ENCODE measurements at regions not wholly inside any gene's neighbourhood (a gene's known extent, or its start where the extent isn't known, plus 50 kb on each side); places are given as distances from the start of the nearest gene placed in this dataset.

GRCh38 chr15:38672814-38673670 lies 108.4 kb upstream of the RASGRP1 start:
- Histone ChIP-seq H2AFZ (ENCODE audit: low read length, unreplicated experiment) (no peak overlapping the region), H3K27me3 (ENCODE audit: insufficient read depth, low read length) (peaks cover 27% of the 10 kb centered on the region), H3K4me1 (ENCODE audit: control insufficient read depth, insufficient read depth, low read length, unreplicated experiment) (no peaks in the 10 kb centered on the region), H3K36me3 (ENCODE audit: insufficient read depth, low read length) (no peaks in the 10 kb centered on the region), H3K79me2 (ENCODE audit: control insufficient read depth, insufficient read depth, low read length, unreplicated experiment) (no peaks in the 10 kb centered on the region), H3K27ac (ENCODE audit: low read depth, low read length) (no peak overlapping the region), H3K4me3 (ENCODE audit: low read depth, low read length) (no peak overlapping the region)

- H3K79me2 ChIP-seq (ENCODE audit: control insufficient read depth, insufficient read depth, low read length, unreplicated experiment) = no peaks in the 10 kb centered on the region
- no peaks in the 10 kb centered on the region for H3K36me3 ChIP-seq (ENCODE audit: insufficient read depth, low read length)
- no peaks in the 10 kb centered on the region for H3K4me1 ChIP-seq (ENCODE audit: control insufficient read depth, insufficient read depth, low read length, unreplicated experiment)
- H3K27ac ChIP-seq (ENCODE audit: low read depth, low read length) = no peak overlapping the region
- H3K27me3 ChIP-seq (ENCODE audit: insufficient read depth, low read length) = peaks cover 14% of the 10 kb centered on the region; the same call in 1 of the 2 replicates
- no peak overlapping the region for H3K4me3 ChIP-seq (ENCODE audit: low read depth, low read length)
- no peak overlapping the region for H2AFZ ChIP-seq (ENCODE audit: low read length, unreplicated experiment)
Observed at GRCh38 chr15:38674448-38674847, 109.8 kb upstream of the RASGRP1 start.

- Histone ChIP-seq H3K27ac (ENCODE audit: low read depth, low read length) (no peak overlapping the region), H3K79me2 (ENCODE audit: control insufficient read depth, insufficient read depth, low read length, unreplicated experiment) (no peaks in the 10 kb centered on the region), H3K27me3 (ENCODE audit: insufficient read depth, low read length) (peaks cover 4% of the 10 kb centered on the region; the same call in 1 of the 2 replicates)
Observed at GRCh38 chr15:38678281-38678680, 113.7 kb upstream of the RASGRP1 start.

GRCh38 chr15:38680775-38681174 lies 116.2 kb upstream of the RASGRP1 start:
- Histone ChIP-seq H3K36me3 (ENCODE audit: insufficient read depth, low read length) (no peaks in the 10 kb centered on the region), H3K27ac (ENCODE audit: low read depth, low read length) (no peak overlapping the region), H3K4me1 (ENCODE audit: control insufficient read depth, insufficient read depth, low read length, unreplicated experiment) (no peaks in the 10 kb centered on the region), H3K27me3 (ENCODE audit: insufficient read depth, low read length) (peaks cover 4% of the 10 kb centered on the region; the same call in 1 of the 2 replicates), H3K4me3 (ENCODE audit: low read depth, low read length) (no peak overlapping the region), H2AFZ (ENCODE audit: low read length, unreplicated experiment) (no peak overlapping the region), H3K79me2 (ENCODE audit: control insufficient read depth, insufficient read depth, low read length, unreplicated experiment) (no peaks in the 10 kb centered on the region)

More at GRCh38 chr15:38678281-38678680, 113.7 kb upstream of the RASGRP1 start:
- no peak overlapping the region for H2AFZ ChIP-seq (ENCODE audit: low read length, unreplicated experiment)
- H3K36me3 ChIP-seq (ENCODE audit: insufficient read depth, low read length) = no peaks in the 10 kb centered on the region
- H3K4me1 ChIP-seq (ENCODE audit: control insufficient read depth, insufficient read depth, low read length, unreplicated experiment) = no peaks in the 10 kb centered on the region
- H3K4me3 ChIP-seq (ENCODE audit: low read depth, low read length) = no peak overlapping the region

- H3K27ac ChIP-seq (ENCODE audit: low read depth, low read length) = no peak overlapping the region
- no peaks in the 10 kb centered on the region; the same call in 1 of the 2 replicates for H3K27me3 ChIP-seq (ENCODE audit: insufficient read depth, low read length)
- H2AFZ ChIP-seq (ENCODE audit: low read length, unreplicated experiment) = no peak overlapping the region
Observed at GRCh38 chr15:38682363-38682762, 117.7 kb upstream of the RASGRP1 start.

GRCh38 chr15:38682861-38683260 lies 118.2 kb upstream of the RASGRP1 start:
- Histone ChIP-seq H3K4me1 (ENCODE audit: control insufficient read depth, insufficient read depth, low read length, unreplicated experiment) (no peaks in the 10 kb centered on the region), H3K27ac (ENCODE audit: low read depth, low read length) (no peak overlapping the region), H3K4me3 (ENCODE audit: low read depth, low read length) (no peak overlapping the region), H2AFZ (ENCODE audit: low read length, unreplicated experiment) (no peak overlapping the region), H3K79me2 (ENCODE audit: control insufficient read depth, insufficient read depth, low read length, unreplicated experiment) (no peaks in the 10 kb centered on the region), H3K27me3 (ENCODE audit: insufficient read depth, low read length) (no peaks in the 10 kb centered on the region; the same call in 1 of the 2 replicates), H3K36me3 (ENCODE audit: insufficient read depth, low read length) (no peaks in the 10 kb centered on the region)

More at GRCh38 chr15:38682363-38682762, 117.7 kb upstream of the RASGRP1 start:
- H3K36me3 ChIP-seq (ENCODE audit: insufficient read depth, low read length) = no peaks in the 10 kb centered on the region
- H3K4me1 ChIP-seq (ENCODE audit: control insufficient read depth, insufficient read depth, low read length, unreplicated experiment) = no peaks in the 10 kb centered on the region
- no peaks in the 10 kb centered on the region for H3K79me2 ChIP-seq (ENCODE audit: control insufficient read depth, insufficient read depth, low read length, unreplicated experiment)
- no peak overlapping the region for H3K4me3 ChIP-seq (ENCODE audit: low read depth, low read length)

- Histone ChIP-seq H3K27ac (ENCODE audit: low read depth, low read length) (no peak overlapping the region), H2AFZ (ENCODE audit: low read length, unreplicated experiment) (no peak overlapping the region), H3K79me2 (ENCODE audit: control insufficient read depth, insufficient read depth, low read length, unreplicated experiment) (no peaks in the 10 kb centered on the region), H3K36me3 (ENCODE audit: insufficient read depth, low read length) (no peaks in the 10 kb centered on the region), H3K4me3 (ENCODE audit: low read depth, low read length) (no peak overlapping the region), H3K4me1 (ENCODE audit: control insufficient read depth, insufficient read depth, low read length, unreplicated experiment) (no peaks in the 10 kb centered on the region), H3K27me3 (ENCODE audit: insufficient read depth, low read length) (no peaks in the 10 kb centered on the region)
Observed at GRCh38 chr15:38683382-38684242, 119.0 kb upstream of the RASGRP1 start.

GRCh38 chr15:38684440-38685010 lies 119.9 kb upstream of the RASGRP1 start:
- Histone ChIP-seq H3K36me3 (ENCODE audit: insufficient read depth, low read length) (no peaks in the 10 kb centered on the region), H3K27ac (ENCODE audit: low read depth, low read length) (no peak overlapping the region), H3K79me2 (ENCODE audit: control insufficient read depth, insufficient read depth, low read length, unreplicated experiment) (no peaks in the 10 kb centered on the region), H3K4me1 (ENCODE audit: control insufficient read depth, insufficient read depth, low read length, unreplicated experiment) (peaks cover 5% of the 10 kb centered on the region), H2AFZ (ENCODE audit: low read length, unreplicated experiment) (no peak overlapping the region), H3K4me3 (ENCODE audit: low read depth, low read length) (no peak overlapping the region), H3K27me3 (ENCODE audit: insufficient read depth, low read length) (no peaks in the 10 kb centered on the region)

GRCh38 chr15:38685686-38686339 lies 121.2 kb upstream of the RASGRP1 start:
- Histone ChIP-seq H3K79me2 (ENCODE audit: control insufficient read depth, insufficient read depth, low read length, unreplicated experiment) (no peaks in the 10 kb centered on the region), H3K27ac (ENCODE audit: low read depth, low read length) (no peak overlapping the region), H3K4me3 (ENCODE audit: low read depth, low read length) (no peak overlapping the region), H3K4me1 (ENCODE audit: control insufficient read depth, insufficient read depth, low read length, unreplicated experiment) (peaks cover 5% of the 10 kb centered on the region), H2AFZ (ENCODE audit: low read length, unreplicated experiment) (no peak overlapping the region), H3K36me3 (ENCODE audit: insufficient read depth, low read length) (no peaks in the 10 kb centered on the region), H3K27me3 (ENCODE audit: insufficient read depth, low read length) (no peaks in the 10 kb centered on the region)

- Histone ChIP-seq H3K27ac (ENCODE audit: low read depth, low read length) (no peak overlapping the region), H3K4me1 (ENCODE audit: control insufficient read depth, insufficient read depth, low read length, unreplicated experiment) (peaks cover 5% of the 10 kb centered on the region), H3K79me2 (ENCODE audit: control insufficient read depth, insufficient read depth, low read length, unreplicated experiment) (no peaks in the 10 kb centered on the region), H3K36me3 (ENCODE audit: insufficient read depth, low read length) (no peaks in the 10 kb centered on the region), H3K4me3 (ENCODE audit: low read depth, low read length) (no peak overlapping the region), H2AFZ (ENCODE audit: low read length, unreplicated experiment) (no peak overlapping the region), H3K27me3 (ENCODE audit: insufficient read depth, low read length) (no peaks in the 10 kb centered on the region)
Observed at GRCh38 chr15:38687340-38687739, 122.7 kb upstream of the RASGRP1 start.

Data from ACC112 (cell line).